ENCODE measurements at regions not wholly inside any gene's neighbourhood (a gene's known extent, or its start where the extent isn't known, plus 50 kb on each side); places are given as distances from the start of the nearest gene placed in this dataset.

DNA sequence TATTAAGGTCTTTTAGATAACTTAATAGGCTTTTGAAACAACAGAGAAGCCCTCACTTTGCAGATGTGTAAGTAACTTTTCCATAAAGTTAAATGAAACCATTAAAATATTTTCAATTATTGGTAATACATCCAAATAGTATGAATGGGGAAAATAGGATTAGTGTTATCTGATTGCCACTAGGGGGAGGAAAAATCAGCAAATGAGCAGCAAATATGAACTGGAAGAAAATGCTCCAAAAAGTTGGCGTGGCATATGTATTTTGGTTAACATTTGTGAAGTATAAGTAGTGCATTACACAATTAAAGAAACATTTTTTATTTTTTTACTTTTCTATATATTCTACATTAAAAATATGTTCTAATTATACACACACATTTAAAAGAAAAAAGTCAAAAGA is 259.8 kb upstream of the ANO5 start:
- TF ChIP-seq FOXP2 (optimal IDR thresholded peaks at IDR 0.05; ENCODE audit: borderline replicate concordance, extremely low read depth, extremely low read length, insufficient read depth) (no peak), SIN3A (IDR thresholded peaks at IDR 0.05; ENCODE audit: borderline replicate concordance, insufficient read depth, low read length) (no peak), TAF1 (IDR thresholded peaks at IDR 0.05; ENCODE audit: borderline replicate concordance, insufficient read depth, low read length) (no peak), POLR2AphosphoS5 (IDR thresholded peaks at IDR 0.05; ENCODE audit: low read depth, low read length) (no peak)
- TF ChIP-seq, protein P1, sequence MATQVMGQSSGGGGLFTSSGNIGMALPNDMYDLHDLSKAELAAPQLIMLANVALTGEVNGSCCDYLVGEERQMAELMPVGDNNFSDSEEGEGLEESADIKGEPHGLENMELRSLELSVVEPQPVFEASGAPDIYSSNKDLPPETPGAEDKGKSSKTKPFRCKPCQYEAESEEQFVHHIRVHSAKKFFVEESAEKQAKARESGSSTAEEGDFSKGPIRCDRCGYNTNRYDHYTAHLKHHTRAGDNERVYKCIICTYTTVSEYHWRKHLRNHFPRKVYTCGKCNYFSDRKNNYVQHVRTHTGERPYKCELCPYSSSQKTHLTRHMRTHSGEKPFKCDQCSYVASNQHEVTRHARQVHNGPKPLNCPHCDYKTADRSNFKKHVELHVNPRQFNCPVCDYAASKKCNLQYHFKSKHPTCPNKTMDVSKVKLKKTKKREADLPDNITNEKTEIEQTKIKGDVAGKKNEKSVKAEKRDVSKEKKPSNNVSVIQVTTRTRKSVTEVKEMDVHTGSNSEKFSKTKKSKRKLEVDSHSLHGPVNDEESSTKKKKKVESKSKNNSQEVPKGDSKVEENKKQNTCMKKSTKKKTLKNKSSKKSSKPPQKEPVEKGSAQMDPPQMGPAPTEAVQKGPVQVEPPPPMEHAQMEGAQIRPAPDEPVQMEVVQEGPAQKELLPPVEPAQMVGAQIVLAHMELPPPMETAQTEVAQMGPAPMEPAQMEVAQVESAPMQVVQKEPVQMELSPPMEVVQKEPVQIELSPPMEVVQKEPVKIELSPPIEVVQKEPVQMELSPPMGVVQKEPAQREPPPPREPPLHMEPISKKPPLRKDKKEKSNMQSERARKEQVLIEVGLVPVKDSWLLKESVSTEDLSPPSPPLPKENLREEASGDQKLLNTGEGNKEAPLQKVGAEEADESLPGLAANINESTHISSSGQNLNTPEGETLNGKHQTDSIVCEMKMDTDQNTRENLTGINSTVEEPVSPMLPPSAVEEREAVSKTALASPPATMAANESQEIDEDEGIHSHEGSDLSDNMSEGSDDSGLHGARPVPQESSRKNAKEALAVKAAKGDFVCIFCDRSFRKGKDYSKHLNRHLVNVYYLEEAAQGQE (IDR thresholded peaks at IDR 0.05; ENCODE audit: insufficient read depth in 1 of 2, low read depth in 2 of 2, low read length in 2 of 2): no peak

DNA sequence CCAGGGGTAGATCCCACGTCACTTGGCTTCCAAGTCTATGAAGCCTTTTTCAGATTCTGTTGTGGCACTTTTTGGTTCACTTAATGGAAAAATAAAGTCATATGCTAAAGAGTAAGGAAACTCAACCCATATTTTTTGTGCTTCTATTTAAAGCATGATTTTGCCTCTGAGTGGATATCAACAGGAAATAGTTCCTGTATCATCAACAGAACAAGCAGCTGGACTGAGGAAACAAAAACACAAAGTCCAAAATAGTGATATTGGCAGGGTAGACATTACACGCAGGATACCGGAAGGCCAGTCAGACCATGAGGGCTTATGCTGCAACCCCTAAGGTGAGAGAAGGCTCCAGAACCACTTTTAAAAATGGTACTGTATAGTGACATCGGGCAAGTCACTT is 248.3 kb upstream of the ANO5 start:
- TF ChIP-seq, protein P1 (IDR thresholded peaks at IDR 0.05; ENCODE audit: insufficient read depth in 1 of 2, low read depth in 2 of 2, low read length in 2 of 2): no peak
- TF ChIP-seq FOXP2 (optimal IDR thresholded peaks at IDR 0.05; ENCODE audit: borderline replicate concordance, extremely low read depth, extremely low read length, insufficient read depth): no peak
- no peak for TF ChIP-seq SIN3A (IDR thresholded peaks at IDR 0.05; ENCODE audit: borderline replicate concordance, insufficient read depth, low read length)

DNA sequence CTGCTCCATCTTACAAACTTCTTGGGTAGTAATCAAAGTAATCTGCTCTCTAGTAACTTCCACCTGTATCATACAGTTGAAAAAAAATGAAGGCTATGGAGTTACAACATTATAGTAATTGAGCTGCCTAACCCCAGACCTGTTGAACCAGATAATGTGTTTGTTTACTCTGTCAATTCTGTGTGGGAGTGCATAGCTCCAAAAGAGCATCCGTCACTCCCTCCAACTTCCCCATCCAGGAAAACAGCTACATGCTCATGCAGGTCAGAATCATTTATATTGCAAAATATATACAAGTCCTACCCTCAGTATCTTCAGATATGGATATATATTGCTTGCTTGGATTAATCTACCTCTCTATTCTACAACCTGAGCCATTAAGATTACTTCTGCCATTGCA is 244.0 kb upstream of the ANO5 start:
- TF ChIP-seq FOXP2 (optimal IDR thresholded peaks at IDR 0.05; ENCODE audit: borderline replicate concordance, extremely low read depth, extremely low read length, insufficient read depth) (no peak), TAF1 (IDR thresholded peaks at IDR 0.05; ENCODE audit: borderline replicate concordance, insufficient read depth, low read length) (no peak), POLR2AphosphoS5 (IDR thresholded peaks at IDR 0.05; ENCODE audit: low read depth, low read length) (no peak), SIN3A (IDR thresholded peaks at IDR 0.05; ENCODE audit: borderline replicate concordance, insufficient read depth, low read length) (no peak)
- TF ChIP-seq, protein P1 (IDR thresholded peaks at IDR 0.05; ENCODE audit: insufficient read depth in 1 of 2, low read depth in 2 of 2, low read length in 2 of 2): no peak

DNA sequence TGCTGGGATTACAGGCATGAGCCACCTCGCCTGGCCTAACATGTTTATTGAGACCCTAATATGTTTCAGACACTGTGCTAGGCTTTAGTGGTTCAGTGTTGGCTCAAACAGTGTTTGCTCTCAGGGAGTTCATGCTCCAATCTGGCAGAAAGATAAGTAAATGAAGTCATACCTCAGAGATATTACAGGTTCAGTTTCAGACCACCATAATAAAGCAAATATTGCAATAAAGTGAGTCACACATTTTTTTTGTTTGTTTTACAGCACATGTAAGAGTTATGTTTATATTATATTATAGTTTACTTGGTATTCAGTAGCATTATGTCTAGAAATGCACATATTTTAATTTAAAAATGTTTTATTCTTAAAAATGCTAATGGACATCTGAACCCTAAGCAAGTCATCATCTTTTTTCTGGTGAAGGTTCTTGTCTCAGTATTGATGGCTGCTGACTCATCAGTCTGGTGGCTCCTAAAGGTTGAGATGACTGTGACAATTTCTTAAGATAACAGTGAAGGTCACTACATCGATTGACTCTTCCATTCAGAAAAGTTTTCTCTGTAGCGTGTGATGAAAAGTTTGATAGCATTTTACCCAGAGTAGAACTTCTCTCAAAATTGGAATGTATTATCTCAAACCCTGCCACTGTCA is 243.0 kb upstream of the ANO5 start:
- no peak for TF ChIP-seq FOXP2 (optimal IDR thresholded peaks at IDR 0.05; ENCODE audit: borderline replicate concordance, extremely low read depth, extremely low read length, insufficient read depth)
- TF ChIP-seq SIN3A (IDR thresholded peaks at IDR 0.05; ENCODE audit: borderline replicate concordance, insufficient read depth, low read length): no peak
- TF ChIP-seq TAF1 (IDR thresholded peaks at IDR 0.05; ENCODE audit: borderline replicate concordance, insufficient read depth, low read length): no peak
- no peak for TF ChIP-seq POLR2AphosphoS5 (IDR thresholded peaks at IDR 0.05; ENCODE audit: low read depth, low read length)
- TF ChIP-seq, protein P1 (IDR thresholded peaks at IDR 0.05; ENCODE audit: insufficient read depth in 1 of 2, low read depth in 2 of 2, low read length in 2 of 2): no peak

DNA sequence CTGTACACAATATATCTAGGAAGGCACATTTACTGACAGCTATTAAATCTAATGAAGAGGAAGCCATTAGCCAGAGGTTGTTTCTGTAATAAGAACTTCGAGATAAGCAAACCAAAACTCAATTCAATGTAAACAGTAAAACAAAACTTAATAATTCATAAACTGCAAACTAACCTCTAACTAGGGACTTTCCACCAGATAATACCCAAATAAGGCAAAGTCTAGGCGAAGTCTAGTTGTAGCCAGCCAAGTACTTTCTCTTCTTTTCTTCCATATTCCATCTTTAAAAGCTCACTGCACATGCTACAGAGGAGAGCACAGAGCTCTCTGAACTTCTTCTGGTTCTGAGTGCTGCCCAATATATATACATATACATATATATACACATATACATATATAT is 229.9 kb upstream of the ANO5 start:
- TF ChIP-seq, protein P1 (IDR thresholded peaks at IDR 0.05; ENCODE audit: insufficient read depth in 1 of 2, low read depth in 2 of 2, low read length in 2 of 2): no peak
- no peak for TF ChIP-seq FOXP2 (optimal IDR thresholded peaks at IDR 0.05; ENCODE audit: borderline replicate concordance, extremely low read depth, extremely low read length, insufficient read depth)
- no peak for TF ChIP-seq SIN3A (IDR thresholded peaks at IDR 0.05; ENCODE audit: borderline replicate concordance, insufficient read depth, low read length)
- TF ChIP-seq TAF1 (IDR thresholded peaks at IDR 0.05; ENCODE audit: borderline replicate concordance, insufficient read depth, low read length): no peak
- TF ChIP-seq POLR2AphosphoS5 (IDR thresholded peaks at IDR 0.05; ENCODE audit: low read depth, low read length): no peak
